Left renal pelvis (tissue), 4 donors: ENCODE measurements at regions not wholly inside any gene's neighbourhood (a gene's known extent, or its start where the extent isn't known, plus 50 kb on each side); places are given as distances from the start of the nearest gene placed in this dataset.

Source experiments
- DNase-seq, 4 donors: peaks; one replicate each; pipeline ENCODE4 v3.0.0-alpha.2; 2013; ENCODE audit warnings: low read depth in 4 of 4, low spot score in 3 of 4

- no peak for DNase-seq
Measured at GRCh38 chr1:79852004-79852403, 845.5 kb upstream of the ADGRL4 start.

- no peak for DNase-seq
Measured at GRCh38 chr1:79849388-79849787, 842.9 kb upstream of the ADGRL4 start.

GRCh38 chr1:79848316-79848715, 841.8 kb upstream of the ADGRL4 start:
- DNase-seq = no peak

- DNase-seq = no peak
Measured at GRCh38 chr1:79847700-79848099, 841.2 kb upstream of the ADGRL4 start.

GRCh38 chr1:79845936-79846335, 839.4 kb upstream of the ADGRL4 start:
- no peak for DNase-seq

- no peak for DNase-seq
Measured at GRCh38 chr1:79842811-79843210, 836.3 kb upstream of the ADGRL4 start.

- DNase-seq = no peak
Measured at GRCh38 chr1:79839882-79840281, 833.4 kb upstream of the ADGRL4 start.

- no peak for DNase-seq
Measured at GRCh38 chr1:79827446-79827845, 820.9 kb upstream of the ADGRL4 start.

GRCh38 chr1:79825551-79825950, 819.0 kb upstream of the ADGRL4 start:
- DNase-seq = no peak

GRCh38 chr1:79822053-79822452, 815.5 kb upstream of the ADGRL4 start:
- DNase-seq = no peak

- DNase-seq = no peak
Measured at GRCh38 chr1:79819140-79819539, 812.6 kb upstream of the ADGRL4 start.

GRCh38 chr1:79817031-79817560, 810.6 kb upstream of the ADGRL4 start:
- no peak for DNase-seq

- DNase-seq = no peak
Measured at GRCh38 chr1:79815115-79815514, 808.6 kb upstream of the ADGRL4 start.

GRCh38 chr1:79811173-79811572, 804.6 kb upstream of the ADGRL4 start:
- no peak for DNase-seq

- no peak for DNase-seq
Measured at GRCh38 chr1:79808816-79809475, 802.4 kb upstream of the ADGRL4 start.

GRCh38 chr1:79807816-79808215, 801.3 kb upstream of the ADGRL4 start:
- no peak for DNase-seq

- no peak for DNase-seq
Measured at GRCh38 chr1:79797487-79797886, 791.0 kb upstream of the ADGRL4 start.

GRCh38 chr1:79796434-79796833, 789.9 kb upstream of the ADGRL4 start:
- DNase-seq = no peak

- no peak for DNase-seq
Measured at GRCh38 chr1:79792219-79792930, 785.8 kb upstream of the ADGRL4 start.

GRCh38 chr1:79791488-79792218, 785.1 kb upstream of the ADGRL4 start:
- DNase-seq = no peak

- DNase-seq = no peak
Measured at GRCh38 chr1:79790950-79791349, 784.4 kb upstream of the ADGRL4 start.

GRCh38 chr1:79787631-79788030, 781.1 kb upstream of the ADGRL4 start:
- no peak for DNase-seq
